ENCODE measurements at regions not wholly inside any gene's neighbourhood (a gene's known extent, or its start where the extent isn't known, plus 50 kb on each side); places are given as distances from the start of the nearest gene placed in this dataset.

GRCh38 chr4:57550198-57550597 is 440.0 kb upstream of the IGFBP7 start:
- Histone ChIP-seq H3K27ac (ENCODE audit: low read depth in 1 of 2, low read length in 2 of 2) (no peak overlapping the region), H3K27me3 (ENCODE audit: control insufficient read depth in 1 of 2, insufficient read depth in 2 of 2, low read length in 2 of 2) (no peaks in the 10 kb centered on the region), H3K4me1 (ENCODE audit: insufficient read depth, low read length) (no peaks in the 10 kb centered on the region), H3K9me3 (ENCODE audit: control insufficient read depth in 1 of 2, insufficient read depth in 1 of 2, low read length in 2 of 2) (peaks cover 0 to 8% of the 10 kb centered on the region in 2 experiments), H3K4me3 (ENCODE audit: low read length) (no peak overlapping the region), H3K36me3 (ENCODE audit: insufficient read depth, low read length) (no peaks in the 10 kb centered on the region)
- POLR2A ChIA-PET, result no interaction called here
- Mint-ChIP-seq H3K9me3 (peaks cover 5% of the 10 kb centered on the region), H3K4me3 (no peak overlapping the region), H3K27me3 (no peaks in the 10 kb centered on the region), H3K4me1 (ENCODE audit: low read depth) (no peaks in the 10 kb centered on the region), H3K27ac (no peak overlapping the region), H3K36me3 (ENCODE audit: low read depth) (no peaks in the 10 kb centered on the region)
- DNase-seq (no peak), ATAC-seq (ENCODE audit: poor library complexity) (no peak)
- no peak for TF ChIP-seq CTCF (IDR thresholded peaks at IDR 0.05)
- CTCF ChIA-PET, result no interaction called here
- intact Hi-C loops (cut with DNase I, micrococcal nuclease), result no loop called here

GRCh38 chr4:57548856-57549255 is 438.7 kb upstream of the IGFBP7 start:
- ChIA-PET POLR2A (no interaction called here), CTCF (no interaction called here)
- no peaks in the 10 kb centered on the region for H3K27me3 Mint-ChIP-seq
- Histone ChIP-seq H3K4me1 (ENCODE audit: insufficient read depth, low read length) (no peaks in the 10 kb centered on the region), H3K4me3 (ENCODE audit: low read length) (no peak overlapping the region), H3K27ac (ENCODE audit: low read depth in 1 of 2, low read length in 2 of 2) (no peak overlapping the region), H3K27me3 (ENCODE audit: control insufficient read depth in 1 of 2, insufficient read depth in 2 of 2, low read length in 2 of 2) (no peaks in the 10 kb centered on the region), H3K9me3 (ENCODE audit: control insufficient read depth in 1 of 2, insufficient read depth in 1 of 2, low read length in 2 of 2) (peaks cover 0 to 8% of the 10 kb centered on the region in 2 experiments), H3K36me3 (ENCODE audit: insufficient read depth, low read length) (no peaks in the 10 kb centered on the region)
- no peaks in the 10 kb centered on the region for H3K4me1 Mint-ChIP-seq (ENCODE audit: low read depth)
- H3K9me3 Mint-ChIP-seq, result peaks cover 2% of the 10 kb centered on the region
- H3K27ac Mint-ChIP-seq, result no peak overlapping the region
- no peak overlapping the region for H3K4me3 Mint-ChIP-seq
- ATAC-seq (ENCODE audit: poor library complexity) (no peak), DNase-seq (no peak)
- no peaks in the 10 kb centered on the region for H3K36me3 Mint-ChIP-seq (ENCODE audit: low read depth)
- intact Hi-C loops (cut with DNase I, micrococcal nuclease), result no loop called here
- no peak for TF ChIP-seq CTCF (IDR thresholded peaks at IDR 0.05)

GRCh38 chr4:57544811-57545654 is 434.8 kb upstream of the IGFBP7 start:
- Mint-ChIP-seq H3K4me3 (no peak overlapping the region), H3K4me1 (ENCODE audit: low read depth) (no peaks in the 10 kb centered on the region), H3K9me3 (peaks cover 5% of the 10 kb centered on the region), H3K36me3 (ENCODE audit: low read depth) (no peaks in the 10 kb centered on the region), H3K27ac (no peak overlapping the region), H3K27me3 (no peaks in the 10 kb centered on the region)
- ChIA-PET CTCF (no interaction called here), POLR2A (no interaction called here)
- Histone ChIP-seq H3K4me3 (ENCODE audit: low read length) (no peak overlapping the region), H3K36me3 (ENCODE audit: insufficient read depth, low read length) (no peaks in the 10 kb centered on the region), H3K27me3 (ENCODE audit: control insufficient read depth in 1 of 2, insufficient read depth in 2 of 2, low read length in 2 of 2) (no peaks in the 10 kb centered on the region), H3K9me3 (ENCODE audit: control insufficient read depth in 1 of 2, insufficient read depth in 1 of 2, low read length in 2 of 2) (peaks cover 4 to 5% of the 10 kb centered on the region in 2 experiments), H3K27ac (ENCODE audit: low read depth in 1 of 2, low read length in 2 of 2) (no peak overlapping the region), H3K4me1 (ENCODE audit: insufficient read depth, low read length) (no peaks in the 10 kb centered on the region)
- ATAC-seq (ENCODE audit: poor library complexity) (no peak), DNase-seq (no peak)
- intact Hi-C loops (cut with DNase I, micrococcal nuclease), result no loop called here
- TF ChIP-seq CTCF (IDR thresholded peaks at IDR 0.05), result no peak

Data from CD4-positive, alpha-beta T cell (primary cell).